GM19372 (cell line): ENCODE measurements at regions not wholly inside any gene's neighbourhood (a gene's known extent, or its start where the extent isn't known, plus 50 kb on each side); places are given as distances from the start of the nearest gene placed in this dataset.

Experiments
- ATAC-seq: cut with Tn5 transposase; IDR thresholded peaks from one replicate; pipeline ENCODE4 v1.9.1; 2021; ENCODE audit warnings: mild to moderate bottlenecking, low read depth, moderate library complexity; ENCODE audit not compliant: unreplicated experiment

GRCh38 chr21:39029900-39030884, 153.1 kb downstream of the PSMG1 start:
- no peak for ATAC-seq

GRCh38 chr21:39029086-39029755, 154.0 kb downstream of the PSMG1 start:
- no peak for ATAC-seq

- no peak for ATAC-seq
Observed at GRCh38 chr21:39025198-39025597, 158.1 kb downstream of the PSMG1 start.

- ATAC-seq: no peak
Observed at GRCh38 chr21:39024538-39024937, 158.7 kb downstream of the PSMG1 start.

GRCh38 chr21:39022863-39023693, 160.2 kb downstream of the PSMG1 start:
- ATAC-seq: no peak

GRCh38 chr21:39022466-39022862, 160.8 kb downstream of the PSMG1 start:
- ATAC-seq: no peak

- no peak for ATAC-seq
Observed at GRCh38 chr21:39022035-39022434, 161.2 kb downstream of the PSMG1 start.

- ATAC-seq: no peak
Observed at GRCh38 chr21:39021478-39021832, 161.8 kb downstream of the PSMG1 start.

GRCh38 chr21:39020751-39021477, 162.3 kb downstream of the PSMG1 start:
- ATAC-seq: no peak

- ATAC-seq: no peak
Observed at GRCh38 chr21:39018730-39019129, 164.5 kb downstream of the PSMG1 start.

- ATAC-seq: peak; percentile 100
Observed at GRCh38 chr21:39016740-39017315, 166.4 kb downstream of the PSMG1 start.

GRCh38 chr21:39014747-39015146, 168.5 kb downstream of the PSMG1 start:
- ATAC-seq: no peak

- no peak for ATAC-seq
Observed at GRCh38 chr21:39012326-39013230, 170.7 kb downstream of the PSMG1 start.

GRCh38 chr21:39011911-39012310, 171.3 kb downstream of the PSMG1 start:
- no peak for ATAC-seq

GRCh38 chr21:39010629-39011404, 172.4 kb downstream of the PSMG1 start:
- ATAC-seq: no peak

- ATAC-seq: no peak
Observed at GRCh38 chr21:39009587-39010225, 173.5 kb downstream of the PSMG1 start.

GRCh38 chr21:39007985-39008384, 175.3 kb downstream of the PSMG1 start:
- no peak for ATAC-seq

GRCh38 chr21:39007532-39007931, 175.7 kb downstream of the PSMG1 start:
- no peak for ATAC-seq
